ENCODE measurements at regions not wholly inside any gene's neighbourhood (a gene's known extent, or its start where the extent isn't known, plus 50 kb on each side); places are given as distances from the start of the nearest gene placed in this dataset.
"Not testable (repeated sequence)": the region's sequence is repeated elsewhere in the genome, so short reads cannot be mapped to it uniquely, and the experiment has no call there.

DNA sequence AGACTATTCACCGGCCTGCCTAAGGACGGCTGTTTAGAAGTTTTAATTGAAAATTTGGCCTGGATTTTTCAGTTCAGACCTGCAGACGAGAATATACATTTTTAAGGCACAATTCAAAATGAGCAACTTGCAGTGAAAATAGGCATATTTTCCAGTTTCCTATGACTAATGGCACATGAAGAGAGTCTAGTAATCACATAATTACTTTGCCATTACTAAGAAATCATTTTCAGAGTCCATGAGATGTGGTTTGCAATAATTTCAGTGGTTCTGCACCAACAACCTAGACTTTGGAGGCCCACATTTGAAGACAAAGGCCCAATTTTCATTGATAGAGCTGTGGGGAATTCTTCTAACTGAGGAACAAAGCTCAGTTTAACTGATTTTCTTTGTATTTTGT, 205.3 kb downstream of the SOX2 start:
- TF ChIP-seq, protein P1, sequence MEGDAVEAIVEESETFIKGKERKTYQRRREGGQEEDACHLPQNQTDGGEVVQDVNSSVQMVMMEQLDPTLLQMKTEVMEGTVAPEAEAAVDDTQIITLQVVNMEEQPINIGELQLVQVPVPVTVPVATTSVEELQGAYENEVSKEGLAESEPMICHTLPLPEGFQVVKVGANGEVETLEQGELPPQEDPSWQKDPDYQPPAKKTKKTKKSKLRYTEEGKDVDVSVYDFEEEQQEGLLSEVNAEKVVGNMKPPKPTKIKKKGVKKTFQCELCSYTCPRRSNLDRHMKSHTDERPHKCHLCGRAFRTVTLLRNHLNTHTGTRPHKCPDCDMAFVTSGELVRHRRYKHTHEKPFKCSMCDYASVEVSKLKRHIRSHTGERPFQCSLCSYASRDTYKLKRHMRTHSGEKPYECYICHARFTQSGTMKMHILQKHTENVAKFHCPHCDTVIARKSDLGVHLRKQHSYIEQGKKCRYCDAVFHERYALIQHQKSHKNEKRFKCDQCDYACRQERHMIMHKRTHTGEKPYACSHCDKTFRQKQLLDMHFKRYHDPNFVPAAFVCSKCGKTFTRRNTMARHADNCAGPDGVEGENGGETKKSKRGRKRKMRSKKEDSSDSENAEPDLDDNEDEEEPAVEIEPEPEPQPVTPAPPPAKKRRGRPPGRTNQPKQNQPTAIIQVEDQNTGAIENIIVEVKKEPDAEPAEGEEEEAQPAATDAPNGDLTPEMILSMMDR (IDR thresholded peaks at IDR 0.05), result no peak
- peaks cover 3% of the 10 kb centered on the region for H3K27me3 Mint-ChIP-seq (ENCODE audit: unreplicated experiment)

DNA sequence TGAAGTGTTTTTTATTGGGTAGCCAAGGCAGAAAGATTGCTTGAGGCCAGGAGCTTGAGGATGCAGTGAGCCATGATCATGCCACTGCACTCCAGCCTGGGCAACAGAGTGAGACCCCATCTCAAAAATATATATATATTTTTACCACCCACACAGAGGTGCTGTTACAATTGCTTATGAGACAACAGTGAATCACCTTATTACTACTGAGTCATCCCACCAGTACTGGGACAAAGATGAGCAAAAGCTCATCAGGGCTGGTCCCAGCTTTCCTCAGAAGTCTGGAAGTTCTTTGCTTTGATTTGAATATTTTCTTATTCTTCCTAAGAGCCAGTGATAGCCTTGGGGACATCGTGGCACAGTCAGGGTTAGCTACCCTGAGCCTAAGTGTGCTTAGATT, 207.7 kb downstream of the SOX2 start:
- Mint-ChIP-seq H3K9me3 (ENCODE audit: unreplicated experiment) (no peaks in the 10 kb centered on the region), H3K36me3 (ENCODE audit: unreplicated experiment) (no peaks in the 10 kb centered on the region), H3K4me1 (ENCODE audit: unreplicated experiment) (no peaks in the 10 kb centered on the region), H3K27ac (ENCODE audit: unreplicated experiment) (no peak overlapping the region), H3K4me3 (ENCODE audit: unreplicated experiment) (no peak overlapping the region), H3K27me3 (ENCODE audit: unreplicated experiment) (peaks cover 3% of the 10 kb centered on the region)
- TF ChIP-seq, protein P1 (IDR thresholded peaks at IDR 0.05), result no peak
- no peak for DNase-seq (ENCODE audit: extremely low spot score, unreplicated experiment)

More for the DNA sequence above, 205.3 kb downstream of the SOX2 start:
- H3K4me1 Mint-ChIP-seq (ENCODE audit: unreplicated experiment), result no peaks in the 10 kb centered on the region
- H3K27ac Mint-ChIP-seq (ENCODE audit: unreplicated experiment), result no peak overlapping the region
- no peak overlapping the region for H3K4me3 Mint-ChIP-seq (ENCODE audit: unreplicated experiment)
- H3K9me3 Mint-ChIP-seq (ENCODE audit: unreplicated experiment), result no peaks in the 10 kb centered on the region
- DNase-seq (ENCODE audit: extremely low spot score, unreplicated experiment), result no peak
- H3K36me3 Mint-ChIP-seq (ENCODE audit: unreplicated experiment), result no peaks in the 10 kb centered on the region

DNA sequence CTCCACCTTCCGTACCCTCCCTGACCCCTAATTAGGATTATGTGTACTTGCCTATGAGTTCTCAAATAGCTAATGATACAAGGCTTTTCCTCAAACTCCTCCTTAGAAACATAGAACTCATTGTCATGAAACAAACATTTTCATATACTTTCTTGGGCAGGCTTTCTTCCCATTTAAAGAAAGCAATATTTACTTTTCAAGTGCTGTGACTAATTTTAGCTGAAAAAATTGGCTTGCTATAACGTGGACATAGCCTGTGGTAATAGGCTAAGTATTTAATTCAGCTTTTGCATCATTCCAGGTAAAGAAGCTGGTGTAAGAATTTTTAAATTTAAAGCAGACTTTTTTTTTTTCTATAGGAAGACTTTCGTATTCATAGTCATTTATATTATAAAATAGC, 208.7 kb downstream of the SOX2 start:
- no peak for DNase-seq (ENCODE audit: extremely low spot score, unreplicated experiment)

DNA sequence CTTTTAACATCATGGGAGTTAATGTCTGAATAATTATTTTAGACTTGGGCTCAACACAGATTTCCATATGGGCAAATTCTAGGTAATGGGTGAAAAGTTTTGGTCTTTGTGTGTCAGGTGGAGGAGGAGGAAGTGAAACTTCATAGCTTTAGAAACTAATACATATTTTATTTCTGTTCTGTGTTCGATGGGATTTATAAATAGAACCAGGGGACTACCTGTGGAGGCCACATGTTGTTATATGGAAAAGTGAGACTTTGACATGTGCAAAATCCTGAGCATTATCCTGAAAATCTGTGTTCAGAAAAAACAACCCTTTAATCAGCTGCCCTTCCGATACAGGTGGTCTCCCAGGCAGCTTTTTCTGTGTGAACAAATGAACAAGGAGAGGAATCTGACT, 209.5 kb downstream of the SOX2 start:
- no peak for DNase-seq (ENCODE audit: extremely low spot score, unreplicated experiment)
- TF ChIP-seq, protein P1 (IDR thresholded peaks at IDR 0.05), result no peak
- H3K9me3 Mint-ChIP-seq (ENCODE audit: unreplicated experiment), result no peaks in the 10 kb centered on the region
- no peak overlapping the region for H3K4me3 Mint-ChIP-seq (ENCODE audit: unreplicated experiment)
- H3K27ac Mint-ChIP-seq (ENCODE audit: unreplicated experiment), result no peak overlapping the region
- no peaks in the 10 kb centered on the region for H3K4me1 Mint-ChIP-seq (ENCODE audit: unreplicated experiment)
- peaks cover 3% of the 10 kb centered on the region for H3K27me3 Mint-ChIP-seq (ENCODE audit: unreplicated experiment)
- H3K36me3 Mint-ChIP-seq (ENCODE audit: unreplicated experiment), result no peaks in the 10 kb centered on the region

More for the DNA sequence above, 208.7 kb downstream of the SOX2 start:
- Mint-ChIP-seq H3K27me3 (ENCODE audit: unreplicated experiment) (peaks cover 3% of the 10 kb centered on the region), H3K4me1 (ENCODE audit: unreplicated experiment) (no peaks in the 10 kb centered on the region), H3K36me3 (ENCODE audit: unreplicated experiment) (no peaks in the 10 kb centered on the region), H3K4me3 (ENCODE audit: unreplicated experiment) (no peak overlapping the region), H3K9me3 (ENCODE audit: unreplicated experiment) (no peaks in the 10 kb centered on the region), H3K27ac (ENCODE audit: unreplicated experiment) (no peak overlapping the region)
- TF ChIP-seq, protein P1 (IDR thresholded peaks at IDR 0.05), result no peak

DNA sequence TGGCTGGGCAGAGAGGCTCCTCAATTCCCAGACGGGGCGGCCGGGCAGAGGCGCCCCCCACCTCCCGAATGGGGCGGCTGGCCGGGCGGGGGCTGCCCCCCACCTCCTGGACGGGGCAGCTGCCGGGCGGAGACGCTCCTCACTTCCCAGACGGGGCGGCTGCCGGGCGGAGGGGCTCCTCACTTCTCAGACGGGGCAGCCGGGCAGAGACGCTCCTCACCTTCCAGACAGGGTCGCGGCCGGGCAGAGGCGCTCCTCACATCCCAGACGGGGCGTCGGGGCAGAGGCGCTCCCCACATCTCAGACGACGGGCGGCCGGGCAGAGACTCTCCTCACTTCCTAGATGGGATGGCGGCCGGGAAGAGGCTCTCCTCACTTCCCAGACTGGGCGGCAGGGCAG, 214.1 kb downstream of the SOX2 start:
- peaks cover 12% of the 10 kb centered on the region for H3K9me3 Mint-ChIP-seq (ENCODE audit: unreplicated experiment)
- not testable (repeated sequence) for DNase-seq (ENCODE audit: extremely low spot score, unreplicated experiment); H3K36me3 Mint-ChIP-seq (ENCODE audit: unreplicated experiment); H3K27me3 Mint-ChIP-seq (ENCODE audit: unreplicated experiment); H3K27ac Mint-ChIP-seq (ENCODE audit: unreplicated experiment); H3K4me3 Mint-ChIP-seq (ENCODE audit: unreplicated experiment); H3K4me1 Mint-ChIP-seq (ENCODE audit: unreplicated experiment)

DNA sequence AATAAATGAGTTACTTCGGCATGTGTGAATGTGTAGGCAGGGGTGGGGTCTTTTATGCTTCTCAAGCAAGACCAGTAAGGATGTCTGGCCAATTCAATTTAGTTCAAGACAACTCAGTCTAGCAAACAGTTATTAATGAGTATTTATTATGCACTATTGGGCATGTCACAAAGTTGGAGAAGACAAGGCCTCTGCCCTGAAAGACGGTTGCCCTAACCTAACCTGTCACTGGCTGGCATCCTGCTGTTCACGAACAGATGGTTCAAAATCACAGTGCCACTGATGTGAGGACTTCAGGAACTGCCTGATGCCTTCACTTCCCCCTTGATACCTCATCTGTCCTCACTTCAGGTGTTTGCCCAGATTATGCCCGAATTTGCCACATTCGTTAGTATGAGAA, 217.8 kb downstream of the SOX2 start:
- Mint-ChIP-seq H3K27ac (ENCODE audit: unreplicated experiment) (no peak overlapping the region), H3K36me3 (ENCODE audit: unreplicated experiment) (no peaks in the 10 kb centered on the region), H3K9me3 (ENCODE audit: unreplicated experiment) (peaks cover 12% of the 10 kb centered on the region), H3K27me3 (ENCODE audit: unreplicated experiment) (no peaks in the 10 kb centered on the region), H3K4me1 (ENCODE audit: unreplicated experiment) (no peaks in the 10 kb centered on the region), H3K4me3 (ENCODE audit: unreplicated experiment) (no peak overlapping the region)
- DNase-seq (ENCODE audit: extremely low spot score, unreplicated experiment), result no peak
- TF ChIP-seq, protein P1 (IDR thresholded peaks at IDR 0.05), result no peak

All from osteocyte (in vitro differentiated cells).